Mesenchymal stem cell (in vitro differentiated cells and primary cell): ENCODE measurements at regions not wholly inside any gene's neighbourhood (a gene's known extent, or its start where the extent isn't known, plus 50 kb on each side); places are given as distances from the start of the nearest gene placed in this dataset.

Experiments used
- DNase-seq: peaks from one replicate; pipeline ENCODE4 v3.0.0-alpha.2; 2013
- H2AFZ ChIP-seq: one replicate; pipeline ENCODE4 v1.6.1; 2013; ENCODE audit warnings: low read depth, mild to moderate bottlenecking, control low read depth, inconsistent platforms, low read length, moderate library complexity
- H2AK5ac ChIP-seq: 2 replicates; pipeline ENCODE4 v1.6.1; 2013; ENCODE audit warnings: low read length, moderate library complexity, mild to moderate bottlenecking, inconsistent platforms; ENCODE audit not compliant: severe bottlenecking
- H2BK120ac ChIP-seq: one replicate; pipeline ENCODE4 v1.6.1; 2013; ENCODE audit warnings: low read depth, mild to moderate bottlenecking, inconsistent platforms, low read length, moderate library complexity
- H2BK12ac ChIP-seq, 2 experiments: one replicate each; pipeline ENCODE4 v1.6.1; 2013; ENCODE audit warnings: inconsistent platforms in 2 of 2, low read length in 2 of 2, mild to moderate bottlenecking in 2 of 2, moderate library complexity in 2 of 2, control low read depth in 1 of 2
- H2BK15ac ChIP-seq: one replicate; pipeline ENCODE4 v1.6.1; 2013; ENCODE audit warnings: mild to moderate bottlenecking, low read depth, inconsistent platforms; ENCODE audit not compliant: poor library complexity, severe bottlenecking
- H2BK5ac ChIP-seq: 2 replicates; pipeline ENCODE4 v1.6.1; 2013; ENCODE audit warnings: low read depth, mild to moderate bottlenecking, low read length, control low read depth, inconsistent platforms; ENCODE audit not compliant: poor library complexity, severe bottlenecking
- H3K14ac ChIP-seq, 2 experiments: one replicate each; pipeline ENCODE4 v1.6.1; 2013; ENCODE audit warnings: inconsistent platforms in 2 of 2, low read length in 2 of 2, control low read depth in 1 of 2, mild to moderate bottlenecking in 1 of 2, moderate library complexity in 1 of 2
- H3K18ac ChIP-seq, 2 experiments: one replicate each; pipeline ENCODE4 v1.6.1; 2013; ENCODE audit warnings: inconsistent platforms in 2 of 2, low read length in 2 of 2, control low read depth in 1 of 2, low read depth in 1 of 2, mild to moderate bottlenecking in 1 of 2
- H3K23ac ChIP-seq, 2 experiments: one replicate each; pipeline ENCODE4 v1.6.1; 2013; ENCODE audit warnings: inconsistent platforms in 2 of 2, low read length in 2 of 2, mild to moderate bottlenecking in 2 of 2, moderate library complexity in 2 of 2, control low read depth in 1 of 2
- H3K27ac ChIP-seq: 2 replicates; pipeline ENCODE4 v1.5.1; 2013; ENCODE audit warnings: mild to moderate bottlenecking, moderate library complexity, low read length, control low read depth, inconsistent platforms; ENCODE audit not compliant: poor library complexity, severe bottlenecking
- H3K27me3 ChIP-seq, 2 experiments: 2 replicates each; pipeline versions ENCODE4 v1.6.1 to v1.7.0; 2013; ENCODE audit warnings: low read length in 2 of 2, mild to moderate bottlenecking in 2 of 2, moderate library complexity in 2 of 2, control low read depth in 1 of 2, inconsistent platforms in 1 of 2; ENCODE audit not compliant: control insufficient read depth in 1 of 2, insufficient read depth in 1 of 2
- H3K36me3 ChIP-seq, 2 experiments: 2 replicates each; pipeline versions ENCODE4 v1.6.1 to v1.7.0; 2013; ENCODE audit warnings: low read length in 2 of 2, control low read depth in 1 of 2, inconsistent platforms in 1 of 2, low read depth in 1 of 2, mild to moderate bottlenecking in 1 of 2; ENCODE audit not compliant: insufficient read depth in 2 of 2, control insufficient read depth in 1 of 2
- H3K4ac ChIP-seq, 2 experiments: one replicate each; pipeline ENCODE4 v1.6.1; 2013; ENCODE audit warnings: inconsistent platforms in 2 of 2, low read length in 2 of 2, mild to moderate bottlenecking in 2 of 2, moderate library complexity in 2 of 2, control low read depth in 1 of 2, low read depth in 1 of 2
- H3K4me1 ChIP-seq: 2 replicates; pipeline ENCODE4 v1.6.1; 2013; ENCODE audit warnings: low read depth, low read length, control low read depth; ENCODE audit not compliant: control insufficient read depth, insufficient read depth
- H3K4me2 ChIP-seq: 2 replicates; pipeline ENCODE4 v1.6.1; 2013; ENCODE audit warnings: low read length, mild to moderate bottlenecking, inconsistent platforms; ENCODE audit not compliant: poor library complexity, severe bottlenecking
- H3K4me3 ChIP-seq, 2 experiments: 2 replicates each; pipeline versions ENCODE4 v1.5.1 to v1.7.0; 2013; ENCODE audit warnings: low read length in 2 of 2, mild to moderate bottlenecking in 2 of 2, control low read depth in 1 of 2, low read depth in 1 of 2; ENCODE audit not compliant: insufficient read depth in 1 of 2
- H3K79me1 ChIP-seq: replicated peaks from 2 replicates; pipeline ENCODE4 v1.6.1; 2013; ENCODE audit warnings: mild to moderate bottlenecking, control low read depth, low read length, inconsistent platforms; ENCODE audit not compliant: poor library complexity, severe bottlenecking
- H3K9ac ChIP-seq: 2 replicates; pipeline ENCODE4 v1.7.0; 2013; ENCODE audit warnings: mild to moderate bottlenecking, low read length, moderate library complexity
- H3K9me3 ChIP-seq: 2 replicates; pipeline ENCODE4 v1.7.0; 2013; ENCODE audit warnings: mild to moderate bottlenecking, low read length; ENCODE audit not compliant: control insufficient read depth
- H4K8ac ChIP-seq: one replicate; pipeline ENCODE4 v1.6.1; 2013; ENCODE audit warnings: inconsistent platforms, mild to moderate bottlenecking, low read length, moderate library complexity
- H4K91ac ChIP-seq: one replicate; pipeline ENCODE4 v1.6.1; 2013; ENCODE audit warnings: mild to moderate bottlenecking, low read length, inconsistent platforms
- WGBS: methylation state at CpG from one replicate; pipeline ENCODE4 v1.1.7; 2013; ENCODE audit warnings: mixed read lengths; 5-methylcytosine and 5-hydroxymethylcytosine counted together

- H3K79me1 ChIP-seq: no peaks in the 10 kb centered on the region
- no peak overlapping the region for H4K8ac ChIP-seq
- no peak overlapping the region for H2AK5ac ChIP-seq
- H3K36me3 ChIP-seq: no peaks in the 10 kb centered on the region
- no peak overlapping the region for H3K4ac ChIP-seq
- H2BK12ac ChIP-seq: no peak overlapping the region
- no peak overlapping the region for H2BK15ac ChIP-seq
- no peak overlapping the region for H3K18ac ChIP-seq
- no peak overlapping the region for H2BK120ac ChIP-seq
- WGBS: 96% methylated on average over 9 of the region's 9 CpGs
- no peaks in the 10 kb centered on the region for H3K27me3 ChIP-seq
- no peaks in the 10 kb centered on the region for H3K4me1 ChIP-seq
- DNase-seq: no peak
- H2AFZ ChIP-seq: no peak overlapping the region
- H3K14ac ChIP-seq: no peak overlapping the region
- no peak overlapping the region for H3K9ac ChIP-seq
- H4K91ac ChIP-seq: peak overlapping the region; percentile 39
- H3K27ac ChIP-seq: no peak overlapping the region
- no peak overlapping the region for H3K4me2 ChIP-seq
- H3K9me3 ChIP-seq: peaks cover 11% of the 10 kb centered on the region
- no peak overlapping the region for H2BK5ac ChIP-seq
- H3K4me3 ChIP-seq: no peak overlapping the region
- H3K23ac ChIP-seq: no peak overlapping the region
These were observed 66.3 kb upstream of the IL33 start for GRCh38 chr9:6149315-6149714.

- no peaks in the 10 kb centered on the region for H3K79me1 ChIP-seq
- no peak overlapping the region for H3K4me3 ChIP-seq
- no peak overlapping the region for H4K91ac ChIP-seq
- H3K27ac ChIP-seq: no peak overlapping the region
- H3K9me3 ChIP-seq: peaks cover 11% of the 10 kb centered on the region
- no peaks in the 10 kb centered on the region for H3K27me3 ChIP-seq
- no peak overlapping the region for H2BK5ac ChIP-seq
- H2BK120ac ChIP-seq: no peak overlapping the region
- H3K23ac ChIP-seq: no peak overlapping the region
- no peak overlapping the region for H2BK15ac ChIP-seq
- 75% methylated on average over 4 of the region's 4 CpGs for WGBS
- no peaks in the 10 kb centered on the region for H3K36me3 ChIP-seq
- H3K18ac ChIP-seq: no peak overlapping the region
- H3K4ac ChIP-seq: no peak overlapping the region
- no peak overlapping the region for H3K9ac ChIP-seq
- no peak overlapping the region for H2AFZ ChIP-seq
- no peaks in the 10 kb centered on the region for H3K4me1 ChIP-seq
- H2BK12ac ChIP-seq: no peak overlapping the region
- no peak overlapping the region for H2AK5ac ChIP-seq
- DNase-seq: no peak
- no peak overlapping the region for H3K14ac ChIP-seq
- no peak overlapping the region for H3K4me2 ChIP-seq
- no peak overlapping the region for H4K8ac ChIP-seq
These were observed 67.8 kb upstream of the IL33 start for GRCh38 chr9:6147846-6148245.

GRCh38 chr9:6144947-6145346 is 70.7 kb upstream of the IL33 start:
- Histone ChIP-seq H3K79me1 (no peaks in the 10 kb centered on the region), H2BK120ac (no peak overlapping the region), H3K27ac (no peak overlapping the region), H3K14ac (no peak overlapping the region), H3K27me3 (no peaks in the 10 kb centered on the region), H3K36me3 (no peaks in the 10 kb centered on the region), H2BK15ac (no peak overlapping the region), H2AK5ac (no peak overlapping the region), H4K91ac (no peak overlapping the region), H3K4me3 (no peak overlapping the region), H2BK5ac (no peak overlapping the region), H4K8ac (no peak overlapping the region), H2BK12ac (no peak overlapping the region), H3K4me2 (no peak overlapping the region), H3K9me3 (no peaks in the 10 kb centered on the region), H3K4ac (no peak overlapping the region), H2AFZ (no peak overlapping the region), H3K9ac (no peak overlapping the region), H3K18ac (no peak overlapping the region), H3K4me1 (no peaks in the 10 kb centered on the region), H3K23ac (no peak overlapping the region)
- no CpG with 5 or more reads among the region's 1 CpG for WGBS
- DNase-seq: no peak

GRCh38 chr9:6142799-6143454 is 72.7 kb upstream of the IL33 start:
- Histone ChIP-seq H2BK15ac (no peak overlapping the region), H3K23ac (no peak overlapping the region), H2BK12ac (no peak overlapping the region), H2BK120ac (no peak overlapping the region), H3K9ac (no peak overlapping the region), H3K79me1 (no peaks in the 10 kb centered on the region), H3K18ac (no peak overlapping the region), H4K8ac (no peak overlapping the region), H3K4ac (no peak overlapping the region), H3K14ac (no peak overlapping the region), H2AK5ac (no peak overlapping the region), H3K36me3 (no peaks in the 10 kb centered on the region), H4K91ac (no peak overlapping the region), H3K4me1 (no peaks in the 10 kb centered on the region), H3K4me2 (no peak overlapping the region), H3K9me3 (no peaks in the 10 kb centered on the region), H2BK5ac (no peak overlapping the region), H3K27ac (no peak overlapping the region), H2AFZ (no peak overlapping the region), H3K27me3 (no peaks in the 10 kb centered on the region), H3K4me3 (no peak overlapping the region)
- DNase-seq: no peak
